HT-29 (cell line): ENCODE measurements at regions not wholly inside any gene's neighbourhood (a gene's known extent, or its start where the extent isn't known, plus 50 kb on each side); places are given as distances from the start of the nearest gene placed in this dataset.

Experiments used
- DNase-seq: peaks from one replicate; pipeline ENCODE4 v3.0.0-alpha.2; 2015; ENCODE audit warnings: low spot score

- no peak for DNase-seq
Measured at GRCh38 chr6:113291751-113292445, 565.2 kb upstream of the MARCKS start.

DNA sequence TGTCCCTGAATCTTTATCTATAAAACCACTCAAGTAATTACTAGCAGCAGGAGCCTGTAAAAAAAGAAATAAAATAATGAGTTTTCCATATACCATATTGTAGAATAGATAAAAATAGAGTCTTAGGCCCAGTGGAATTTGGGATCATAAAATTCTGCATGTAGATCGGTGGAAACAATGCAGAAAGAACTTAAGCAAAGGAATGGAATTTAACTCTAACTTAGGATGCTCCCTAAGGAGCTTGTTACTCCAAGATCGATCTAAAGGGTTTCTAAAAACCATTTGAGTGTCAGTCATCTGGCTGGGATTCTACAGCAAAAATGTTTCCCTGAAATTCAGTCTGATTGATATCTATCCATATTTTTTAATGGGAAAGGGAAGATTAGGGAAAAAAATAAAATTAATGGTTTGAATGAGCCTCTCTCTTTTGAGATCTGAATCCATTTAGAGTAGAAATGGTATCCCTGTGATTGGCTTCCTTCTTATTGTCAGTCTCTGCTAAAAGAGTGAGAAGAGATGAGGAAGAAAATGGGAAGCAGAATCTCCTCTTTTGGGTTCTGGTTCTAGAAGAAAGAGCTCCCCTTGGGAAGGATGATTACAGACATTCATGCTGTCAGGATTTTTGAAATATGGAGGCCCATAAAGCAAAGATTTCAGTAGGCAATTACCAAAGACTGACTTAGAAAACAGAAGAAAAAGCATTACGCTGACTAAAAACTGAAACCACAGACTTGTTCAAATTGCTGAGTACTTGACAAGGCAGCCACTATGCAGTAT lies 564.3 kb upstream of the MARCKS start:
- DNase-seq = no peak

- no peak for DNase-seq
Measured at GRCh38 chr6:113293423-113293740, 563.8 kb upstream of the MARCKS start.

DNA sequence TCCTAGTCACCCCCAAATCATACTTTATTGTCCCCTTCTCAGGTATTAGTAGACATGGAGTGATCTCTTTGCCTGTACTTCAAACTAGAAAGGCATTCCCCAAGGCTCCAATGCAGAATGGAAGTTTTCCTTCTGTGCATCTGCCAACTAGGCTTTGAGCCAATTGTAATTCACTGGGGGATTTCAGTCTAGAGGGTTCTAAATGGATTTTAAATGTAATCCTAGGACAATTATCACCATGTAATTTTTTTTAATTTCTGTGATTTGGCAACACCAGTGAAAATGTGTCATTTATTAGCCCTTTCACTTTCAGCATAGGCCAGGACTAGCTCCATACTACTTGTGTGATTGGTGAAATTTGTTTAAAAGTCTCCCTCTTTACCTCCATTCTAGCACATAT lies 557.6 kb upstream of the MARCKS start:
- DNase-seq = no peak

DNA sequence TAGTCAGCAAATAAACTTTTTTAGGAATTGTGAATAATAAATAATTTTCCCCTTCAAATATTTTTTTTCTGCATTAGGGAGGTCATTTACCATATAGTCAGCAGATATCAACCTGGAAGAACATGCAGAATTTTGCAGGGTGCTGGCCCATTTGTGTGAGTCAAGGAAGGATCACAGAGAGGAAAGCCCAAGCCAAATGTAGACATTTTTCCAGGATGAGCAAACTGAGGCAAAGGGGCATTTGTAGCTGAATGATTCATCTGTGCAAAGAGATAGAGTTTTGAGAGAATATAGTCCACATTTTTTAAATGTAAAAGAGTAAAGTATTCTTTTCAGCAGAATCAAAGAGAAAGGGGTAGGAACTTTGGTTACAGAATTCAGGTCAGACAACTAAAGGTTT lies 555.5 kb upstream of the MARCKS start:
- no peak for DNase-seq

DNA sequence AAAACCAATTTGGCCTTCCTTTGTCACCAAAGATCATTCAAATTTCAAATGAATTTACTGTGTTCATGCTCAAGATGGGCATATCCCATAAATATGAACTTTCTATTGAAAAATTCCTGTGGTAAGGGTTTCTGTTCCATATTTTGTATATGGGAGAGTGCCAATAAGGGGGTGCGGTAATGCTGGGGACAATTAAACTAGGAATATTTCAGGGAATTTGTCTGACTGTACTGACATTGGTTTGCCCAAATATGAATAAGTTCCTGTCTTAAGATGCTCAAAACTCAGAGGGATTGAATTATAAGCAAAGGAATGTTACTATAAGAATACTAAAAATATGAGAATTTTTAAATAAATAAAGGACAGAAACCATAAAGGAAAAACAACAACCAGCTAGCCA lies 553.0 kb upstream of the MARCKS start:
- DNase-seq = no peak

DNA sequence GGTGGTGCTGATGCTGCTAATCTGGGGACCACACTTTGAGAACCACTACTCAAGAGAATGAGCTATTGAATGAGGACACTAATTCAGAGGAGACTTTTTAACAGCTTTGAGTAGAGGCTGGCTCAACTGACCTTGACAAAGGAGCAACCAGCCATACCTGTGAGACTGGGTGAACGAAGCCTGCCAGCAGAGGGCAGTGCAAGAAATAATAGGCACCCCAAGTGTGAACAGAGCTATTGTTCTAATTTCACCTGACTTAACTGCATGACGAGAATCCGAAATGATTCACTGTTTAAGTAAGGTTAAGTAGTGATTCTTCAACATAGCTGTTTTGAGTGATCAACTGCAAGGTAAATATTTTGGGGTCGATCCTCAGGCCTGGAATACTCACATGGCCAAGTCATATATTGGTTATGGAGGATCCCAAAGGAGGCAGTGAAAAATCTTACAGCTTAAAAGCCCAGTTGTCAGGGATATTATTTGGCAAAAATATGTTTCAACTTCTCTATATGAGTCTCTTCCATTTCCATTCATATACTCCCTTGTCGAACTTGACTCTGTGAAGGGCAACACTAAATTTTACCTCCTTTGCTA lies 550.5 kb upstream of the MARCKS start:
- DNase-seq = peak; percentile 82

- DNase-seq = no peak
Measured at GRCh38 chr6:113308266-113308665, 548.9 kb upstream of the MARCKS start.

DNA sequence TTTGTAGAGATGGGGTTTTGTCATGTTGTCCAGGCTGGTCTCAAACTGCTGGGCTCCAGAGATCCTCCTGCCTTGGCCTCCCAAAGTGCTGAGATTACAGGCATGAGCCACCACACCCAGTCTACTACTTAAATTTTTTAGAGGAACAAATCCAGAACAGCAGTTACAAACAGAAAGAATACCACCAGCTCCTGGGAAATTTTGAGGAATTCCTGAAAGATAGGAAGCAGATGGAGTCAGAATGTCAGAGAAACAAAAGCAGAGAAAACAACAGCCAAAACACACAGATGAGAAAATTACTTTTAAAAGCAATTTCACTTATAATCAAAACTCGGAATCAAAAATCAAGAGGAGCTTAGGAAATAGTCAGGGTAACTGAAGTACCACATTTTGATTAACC lies 543.3 kb upstream of the MARCKS start:
- DNase-seq = no peak

DNA sequence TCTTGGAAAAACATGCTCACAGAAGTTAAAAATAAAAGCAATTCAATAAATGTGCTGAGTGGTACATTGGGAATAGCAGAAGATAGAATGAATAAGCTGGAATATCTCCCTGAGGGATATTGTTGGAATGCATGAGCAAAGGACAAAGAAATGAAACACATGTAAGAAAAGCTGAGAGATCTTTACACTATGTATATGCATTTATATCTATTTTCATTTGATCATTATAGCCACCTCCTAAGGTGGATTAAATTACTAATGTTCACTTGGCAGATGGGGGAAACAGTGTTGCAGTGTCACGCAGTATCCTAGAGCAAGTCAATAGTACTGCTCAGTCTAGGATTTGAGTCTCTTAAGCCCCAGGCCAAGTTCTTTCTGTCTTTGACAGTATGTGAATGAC lies 542.0 kb upstream of the MARCKS start:
- DNase-seq = no peak

DNA sequence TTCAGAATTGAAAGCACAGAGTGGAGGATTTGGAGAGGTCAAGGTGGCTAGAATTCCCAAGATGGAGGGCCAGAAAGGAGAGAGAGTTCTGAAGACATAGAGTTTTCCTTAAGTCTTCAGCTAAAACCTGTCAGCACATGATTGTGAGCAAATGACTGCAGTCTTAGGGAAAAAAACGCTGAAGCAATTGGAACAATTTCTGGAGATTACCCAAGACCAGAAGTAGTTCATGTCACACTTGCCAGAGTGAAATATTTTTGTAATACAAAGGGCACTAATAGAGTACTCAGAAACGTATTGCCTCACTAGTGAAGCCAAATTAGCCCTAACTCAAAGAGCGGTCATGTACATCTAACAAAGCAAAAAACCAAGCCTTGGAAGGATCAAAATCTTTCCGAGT lies 541.3 kb upstream of the MARCKS start:
- DNase-seq = no peak

- no peak for DNase-seq
Measured at GRCh38 chr6:113317442-113317841, 539.7 kb upstream of the MARCKS start.

GRCh38 chr6:113317891-113318574 lies 539.1 kb upstream of the MARCKS start:
- DNase-seq = no peak

DNA sequence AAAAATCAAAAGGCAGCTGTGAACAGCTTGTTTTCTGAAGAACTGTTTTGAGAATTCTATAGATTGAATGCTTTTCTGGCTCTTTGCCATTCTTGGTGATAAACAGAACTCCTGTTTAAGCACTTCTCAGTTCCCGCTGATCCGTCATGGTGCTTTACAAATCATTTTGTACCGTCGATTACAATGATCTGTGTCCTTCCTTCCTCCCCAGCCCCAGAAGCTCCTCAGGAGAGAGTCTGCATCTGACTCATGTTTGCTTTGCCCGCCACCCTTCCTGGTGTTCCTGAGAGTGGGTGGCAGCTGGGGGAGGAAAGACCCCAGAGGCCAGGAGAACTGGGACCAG lies 538.6 kb upstream of the MARCKS start:
- no peak for DNase-seq

- DNase-seq = no peak
Measured at GRCh38 chr6:113320653-113321052, 536.5 kb upstream of the MARCKS start.

DNA sequence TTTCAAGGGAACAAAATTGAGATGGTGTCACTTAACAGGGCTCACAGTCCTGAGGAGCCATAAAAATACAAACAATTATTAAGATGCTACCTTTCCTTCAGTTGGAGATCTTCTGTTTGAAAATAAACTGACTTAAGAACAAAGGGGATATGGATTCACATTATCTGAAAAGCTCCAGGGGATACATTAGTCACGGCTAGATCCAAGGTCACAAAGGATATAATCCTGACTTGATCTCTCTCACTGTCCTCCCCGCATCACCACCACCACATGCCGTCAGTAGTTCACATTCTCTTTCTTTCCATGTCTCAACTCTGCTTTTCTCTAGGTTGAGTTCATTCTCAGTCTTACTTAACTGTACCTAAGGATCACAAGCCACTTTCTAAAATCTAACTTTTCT lies 530.4 kb upstream of the MARCKS start:
- no peak for DNase-seq

- no peak for DNase-seq
Measured at GRCh38 chr6:113328886-113329381, 528.2 kb upstream of the MARCKS start.

DNA sequence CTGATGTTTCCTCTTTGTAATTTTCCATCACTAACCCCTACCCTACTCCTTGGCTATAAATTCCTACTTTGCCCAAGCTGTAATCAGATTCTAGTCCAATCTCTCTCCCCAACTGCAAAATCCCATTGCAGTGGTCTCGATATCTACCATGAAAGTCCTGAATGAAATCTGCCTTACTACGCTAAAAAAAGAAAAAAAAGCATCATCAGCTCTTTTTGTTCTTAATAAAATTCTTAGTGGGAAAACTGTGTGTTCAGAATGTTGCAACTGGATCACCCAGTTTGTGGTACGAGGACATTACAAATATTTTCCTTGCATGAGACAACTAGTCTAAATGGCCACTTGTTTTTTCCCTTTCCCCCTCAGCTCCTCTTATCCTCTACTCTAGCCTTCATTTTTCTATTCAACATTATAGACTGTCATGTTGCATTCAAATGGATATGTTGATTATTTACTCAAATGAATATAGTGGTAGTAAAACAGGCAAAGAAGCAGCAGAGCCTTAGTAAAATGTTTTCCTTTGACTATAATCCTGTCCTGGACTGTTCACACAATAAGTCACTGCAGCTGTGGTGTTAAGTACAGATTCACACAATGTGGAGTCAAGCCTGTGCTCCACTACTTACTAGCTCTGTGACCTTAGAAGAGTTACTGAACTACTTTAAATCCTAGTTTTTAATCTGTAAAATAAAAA lies 527.1 kb upstream of the MARCKS start:
- no peak for DNase-seq

- DNase-seq = no peak
Measured at GRCh38 chr6:113330636-113330946, 526.6 kb upstream of the MARCKS start.

DNA sequence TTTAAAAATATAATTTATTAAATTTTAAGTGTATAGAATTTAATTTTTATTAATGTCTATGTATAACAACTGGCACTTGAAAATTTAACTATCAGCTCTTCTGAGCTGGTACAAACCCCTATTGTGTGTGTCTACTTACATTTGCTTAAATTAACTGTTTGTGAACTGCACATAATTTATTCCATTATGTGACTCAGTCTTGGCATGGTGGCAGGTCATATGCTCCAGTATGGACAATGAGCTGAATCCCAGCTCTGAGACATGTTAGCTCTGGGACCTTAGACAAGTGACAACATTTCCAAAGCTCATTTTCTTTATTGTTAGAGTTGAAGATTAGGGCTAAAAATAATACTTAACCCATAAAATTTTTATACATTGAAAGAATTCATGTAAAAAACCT lies 526.1 kb upstream of the MARCKS start:
- no peak for DNase-seq

- DNase-seq = no peak
Measured at GRCh38 chr6:113338644-113339043, 518.5 kb upstream of the MARCKS start.

DNA sequence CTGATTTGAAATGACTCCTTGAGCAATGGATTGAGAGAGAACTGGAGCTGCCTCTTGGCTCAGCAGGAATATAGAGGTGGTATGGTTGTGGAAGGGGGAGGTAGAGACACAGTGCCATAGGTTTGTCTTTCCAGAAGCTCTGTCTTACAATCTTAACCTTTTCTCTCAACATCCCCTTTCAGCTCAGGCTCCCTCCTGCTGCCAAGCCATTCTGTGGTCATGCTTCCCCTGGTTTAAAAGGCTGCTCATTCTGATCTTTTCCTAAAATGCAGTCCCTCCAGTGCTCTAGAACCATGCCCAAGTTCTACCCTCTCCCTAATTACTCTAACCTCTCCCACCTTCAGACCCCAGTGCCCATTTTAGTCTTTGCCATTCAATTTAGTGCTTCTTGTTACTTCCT lies 517.9 kb upstream of the MARCKS start:
- DNase-seq = no peak
